Psoas muscle (tissue), 7 donors: ENCODE measurements at regions not wholly inside any gene's neighbourhood (a gene's known extent, or its start where the extent isn't known, plus 50 kb on each side); places are given as distances from the start of the nearest gene placed in this dataset.

ENCODE experiments used
- ATAC-seq, 4 donors: fragments of 200-7000 bp; cut with Tn5 transposase; one replicate each; pipeline ENCODE4 v1.9.1; 2020; ENCODE audit warnings: moderate library complexity in 3 of 4, mild to moderate bottlenecking in 2 of 4
- DNase-seq, 2 donors: peaks; one replicate each; pipeline ENCODE4 v3.0.0-alpha.2; 2020
- H3K27ac ChIP-seq: fragments of 200-600 bp; one replicate; pipeline ENCODE4 v1.8.0; 2022
- H3K27me3 ChIP-seq, 3 donors: fragments of 200-600 bp in 1 of 3; one replicate each; pipeline versions ENCODE4 v1.6.1 to v1.8.0; 2013 to 2022; ENCODE audit warnings: low read length in 2 of 3, mild to moderate bottlenecking in 2 of 3, moderate library complexity in 1 of 3; ENCODE audit not compliant: insufficient read depth in 3 of 3
- H3K36me3 ChIP-seq, 2 donors: fragments of 200-600 bp in 1 of 2; one replicate each; pipeline versions ENCODE4 v1.6.1 to v1.8.0; 2013 to 2022; ENCODE audit warnings: low read depth in 1 of 2, mild to moderate bottlenecking in 1 of 2, moderate library complexity in 1 of 2; ENCODE audit not compliant: insufficient read depth in 1 of 2
- H3K4me1 ChIP-seq: fragments of 200-600 bp; one replicate; pipeline ENCODE4 v1.8.0; 2022
- H3K4me3 ChIP-seq: fragments of 200-600 bp; one replicate; pipeline ENCODE4 v1.8.0; 2022; ENCODE audit warnings: mild to moderate bottlenecking
- H3K9me3 ChIP-seq: fragments of 200-600 bp; one replicate; pipeline ENCODE4 v1.8.0; 2022
- WGBS, 3 donors: extraction: QIAGEN DNeasy Blood & Tissue Kit; methylation state at CpG; one replicate each; pipeline versions ENCODE4 v1.1.6 to v1.1.7; 2013; 5-methylcytosine and 5-hydroxymethylcytosine counted together
- intact Hi-C, 2 donors: fragments of 100-400 bp; cut with DNase I; formaldehyde crosslinking; loops; one replicate each; pipeline versions ENCODE4 v1.11.0 to v1.14.2; 2022
- TF ChIP-seq, protein P1 (sequence below): fragments of 200-600 bp; IDR thresholded peaks from one replicate; pipeline ENCODE4 v1.8.0; 2022; ENCODE audit warnings: antibody characterized with exemption
- donor health status: healthy with polysubstance abuse.
- donor health status: DM: no; HTN: no; CAD: no; lungs with moderate emphysema.
- donor health status: Bipolar disorder and iron deficiency.
- donor health status: healthy.
- donor health status: DM: yes; HTN: yes; CAD: no.
- donor health status: DM: no; HTN: no; CAD: no.
- donor health status: DM: yes; HTN: yes; CAD: no.

DNA sequence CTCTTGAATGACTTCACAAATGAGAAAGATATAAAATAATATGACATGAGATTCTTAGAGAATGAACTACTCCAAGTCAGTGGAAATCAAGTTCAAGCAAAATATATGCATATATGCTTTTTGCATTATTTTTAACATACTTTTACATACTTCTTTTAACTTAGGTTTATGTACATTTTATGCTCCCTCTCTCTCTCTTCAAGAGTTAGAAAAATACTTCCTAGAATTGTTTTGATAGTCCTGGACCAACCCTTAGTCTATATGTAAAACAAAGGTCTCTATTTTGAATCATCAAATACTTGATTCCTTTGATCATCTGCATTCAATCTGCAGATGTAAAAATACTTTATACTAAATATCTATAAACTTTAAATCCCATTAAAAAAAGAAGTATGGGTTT lies 187.8 kb downstream of the DEPDC1B start:
- H3K4me3 ChIP-seq = no peak overlapping the region
- H3K9me3 ChIP-seq = no peaks in the 10 kb centered on the region
- ATAC-seq (no peak), DNase-seq (no peak)
- no peaks in the 10 kb centered on the region for H3K36me3 ChIP-seq
- H3K27me3 ChIP-seq = no peaks in the 10 kb centered on the region
- intact Hi-C loops = no loop called here
- H3K4me1 ChIP-seq = no peaks in the 10 kb centered on the region
- no peak overlapping the region for H3K27ac ChIP-seq
- TF ChIP-seq, protein P1, sequence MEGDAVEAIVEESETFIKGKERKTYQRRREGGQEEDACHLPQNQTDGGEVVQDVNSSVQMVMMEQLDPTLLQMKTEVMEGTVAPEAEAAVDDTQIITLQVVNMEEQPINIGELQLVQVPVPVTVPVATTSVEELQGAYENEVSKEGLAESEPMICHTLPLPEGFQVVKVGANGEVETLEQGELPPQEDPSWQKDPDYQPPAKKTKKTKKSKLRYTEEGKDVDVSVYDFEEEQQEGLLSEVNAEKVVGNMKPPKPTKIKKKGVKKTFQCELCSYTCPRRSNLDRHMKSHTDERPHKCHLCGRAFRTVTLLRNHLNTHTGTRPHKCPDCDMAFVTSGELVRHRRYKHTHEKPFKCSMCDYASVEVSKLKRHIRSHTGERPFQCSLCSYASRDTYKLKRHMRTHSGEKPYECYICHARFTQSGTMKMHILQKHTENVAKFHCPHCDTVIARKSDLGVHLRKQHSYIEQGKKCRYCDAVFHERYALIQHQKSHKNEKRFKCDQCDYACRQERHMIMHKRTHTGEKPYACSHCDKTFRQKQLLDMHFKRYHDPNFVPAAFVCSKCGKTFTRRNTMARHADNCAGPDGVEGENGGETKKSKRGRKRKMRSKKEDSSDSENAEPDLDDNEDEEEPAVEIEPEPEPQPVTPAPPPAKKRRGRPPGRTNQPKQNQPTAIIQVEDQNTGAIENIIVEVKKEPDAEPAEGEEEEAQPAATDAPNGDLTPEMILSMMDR = no peak

DNA sequence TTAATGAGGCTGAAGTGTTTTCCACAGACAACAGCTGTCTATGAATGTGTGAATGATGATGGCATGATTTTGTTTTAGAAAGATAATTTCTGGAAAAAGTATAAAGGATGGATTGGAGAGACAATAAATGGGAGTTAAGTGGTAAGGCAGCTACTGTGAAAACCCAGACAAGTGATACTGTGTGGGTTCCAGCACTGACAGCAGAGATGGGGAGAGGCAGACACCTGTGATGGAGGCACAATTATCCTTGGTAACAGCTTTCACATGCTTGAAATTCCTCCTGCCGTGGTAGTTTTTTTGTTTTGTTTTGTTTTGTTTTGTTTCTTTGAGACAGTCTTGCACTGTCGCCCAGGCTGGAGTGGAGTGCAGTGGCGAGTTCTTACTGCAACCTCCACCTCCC lies 189.3 kb downstream of the DEPDC1B start:
- Histone ChIP-seq H3K27me3 (no peaks in the 10 kb centered on the region), H3K9me3 (no peaks in the 10 kb centered on the region), H3K27ac (no peak overlapping the region), H3K4me3 (no peak overlapping the region), H3K4me1 (no peaks in the 10 kb centered on the region), H3K36me3 (no peaks in the 10 kb centered on the region)
- TF ChIP-seq, protein P1 = no peak
- ATAC-seq = no peak
- intact Hi-C loops = no loop called here
- WGBS, 3 donors = 32 to 48% (median 37%) methylated on average over 3 of the region's 3 CpGs
- DNase-seq = no peak

DNA sequence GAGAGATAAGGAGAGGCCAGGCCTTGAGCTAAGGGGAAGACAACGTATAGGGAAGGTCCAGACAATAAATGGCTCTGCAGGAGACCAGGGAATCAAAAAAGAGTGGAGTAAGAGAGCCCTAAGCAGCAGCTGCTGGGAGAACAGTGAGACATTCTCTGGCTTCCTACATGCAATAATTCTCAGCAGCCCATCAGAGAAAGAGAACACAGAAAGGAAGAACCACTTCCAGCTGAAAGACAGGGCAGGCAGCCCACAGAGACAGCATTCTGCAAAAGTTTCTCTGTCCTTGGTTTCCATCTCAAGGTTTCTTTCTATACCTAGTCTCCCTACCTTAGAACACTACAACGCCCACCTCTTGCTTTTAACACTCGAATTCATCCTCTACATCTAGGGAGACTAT lies 189.9 kb downstream of the DEPDC1B start:
- intact Hi-C loops = no loop called here
- ATAC-seq (no peak), DNase-seq (no peak)
- WGBS, 3 donors = 42 to 52% (median 48%) methylated on average over 3 of the region's 3 CpGs
- TF ChIP-seq, protein P1 = no peak
- Histone ChIP-seq H3K9me3 (no peaks in the 10 kb centered on the region), H3K27me3 (no peaks in the 10 kb centered on the region), H3K4me3 (no peak overlapping the region), H3K4me1 (no peaks in the 10 kb centered on the region), H3K36me3 (no peaks in the 10 kb centered on the region), H3K27ac (no peak overlapping the region)

DNA sequence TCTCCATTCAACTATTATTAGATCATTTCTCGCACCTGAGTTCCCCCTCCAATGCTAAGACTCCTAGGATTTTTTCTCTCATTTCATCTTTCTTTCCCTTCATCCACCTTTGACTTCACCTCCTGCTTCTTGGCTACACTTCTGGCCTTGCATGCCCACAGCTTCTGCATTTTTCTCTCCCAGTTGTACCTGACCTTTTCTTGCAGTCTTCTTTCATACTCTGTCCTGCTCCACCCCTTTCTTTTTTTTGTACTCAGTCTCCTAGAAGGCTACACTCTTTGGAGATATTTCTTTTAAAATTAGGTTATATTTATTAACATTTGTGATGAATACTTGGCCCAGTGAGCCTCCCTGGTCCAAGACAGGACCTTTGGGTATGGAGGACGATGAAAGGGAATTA lies 190.4 kb downstream of the DEPDC1B start:
- intact Hi-C loops = no loop called here
- TF ChIP-seq, protein P1 = no peak
- WGBS, 3 donors = 76 to 82% (median 81%) methylated on average over 2 of the region's 2 CpGs

DNA sequence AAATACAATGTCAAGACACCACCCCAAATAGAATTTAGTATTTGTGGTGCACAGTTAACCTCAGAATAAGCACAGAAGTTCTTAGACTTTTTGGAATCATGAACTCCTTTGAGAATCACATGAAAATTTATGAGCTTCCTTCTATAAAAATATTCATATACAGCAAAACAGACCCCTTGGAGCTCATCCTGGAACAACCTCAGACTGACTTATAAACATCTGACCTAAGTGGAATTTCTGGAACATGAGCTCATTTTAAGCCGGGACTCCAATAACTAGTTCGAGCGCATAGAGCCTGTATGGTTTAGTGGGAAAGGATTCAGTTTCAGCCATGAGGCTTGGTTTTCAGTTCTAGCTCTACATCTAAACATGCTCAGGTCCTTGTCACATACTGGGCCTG lies 192.3 kb downstream of the DEPDC1B start:
- intact Hi-C loops = no loop called here
- WGBS, 3 donors = 49 to 52% (median 51%) methylated on average over 3 of the region's 3 CpGs
- Histone ChIP-seq H3K27ac (no peak overlapping the region), H3K36me3 (no peaks in the 10 kb centered on the region), H3K9me3 (no peaks in the 10 kb centered on the region), H3K27me3 (no peaks in the 10 kb centered on the region), H3K4me1 (no peaks in the 10 kb centered on the region), H3K4me3 (no peak overlapping the region)
- DNase-seq (no peak), ATAC-seq (no peak)
- TF ChIP-seq, protein P1 = no peak

More for the DNA sequence above, 190.4 kb downstream of the DEPDC1B start:
- DNase-seq = no peak
- no peak overlapping the region for H3K4me3 ChIP-seq
- H3K27me3 ChIP-seq = no peaks in the 10 kb centered on the region
- no peaks in the 10 kb centered on the region for H3K9me3 ChIP-seq
- no peak for ATAC-seq
- H3K36me3 ChIP-seq = no peaks in the 10 kb centered on the region
- H3K27ac ChIP-seq = no peak overlapping the region
- no peaks in the 10 kb centered on the region for H3K4me1 ChIP-seq
